Stimulated activated naive CD8-positive, alpha-beta T cell treated with anti-CD3 and anti-CD28 coated beads, Interleukin-15, Interleukin-2, amounts not matched to agents 100 ng/mL and 50 ng/mL, for 24 hours (primary cell): ENCODE measurements at regions not wholly inside any gene's neighbourhood (a gene's known extent, or its start where the extent isn't known, plus 50 kb on each side); places are given as distances from the start of the nearest gene placed in this dataset.
A peak's percentile ranks its signal among the peaks of the same experiment; 100 is the strongest.

Source experiments
- H3K27ac Mint-ChIP-seq: one replicate; pipeline ENCODE4 v1.8.0; 2021; ENCODE audit warnings: mild to moderate bottlenecking, mixed read lengths
- H3K27me3 Mint-ChIP-seq: one replicate; pipeline ENCODE4 v1.8.0; 2021; ENCODE audit warnings: mixed read lengths
- H3K36me3 Mint-ChIP-seq: one replicate; pipeline ENCODE4 v1.8.0; 2021; ENCODE audit warnings: low read depth, mixed read lengths
- H3K4me1 Mint-ChIP-seq: one replicate; pipeline ENCODE4 v1.8.0; 2021; ENCODE audit warnings: low read depth, mixed read lengths
- H3K4me3 Mint-ChIP-seq: one replicate; pipeline ENCODE4 v1.8.0; 2021; ENCODE audit warnings: mild to moderate bottlenecking, mixed read lengths
- H3K9me3 Mint-ChIP-seq: one replicate; pipeline ENCODE4 v1.8.0; 2021; ENCODE audit warnings: mixed read lengths

DNA sequence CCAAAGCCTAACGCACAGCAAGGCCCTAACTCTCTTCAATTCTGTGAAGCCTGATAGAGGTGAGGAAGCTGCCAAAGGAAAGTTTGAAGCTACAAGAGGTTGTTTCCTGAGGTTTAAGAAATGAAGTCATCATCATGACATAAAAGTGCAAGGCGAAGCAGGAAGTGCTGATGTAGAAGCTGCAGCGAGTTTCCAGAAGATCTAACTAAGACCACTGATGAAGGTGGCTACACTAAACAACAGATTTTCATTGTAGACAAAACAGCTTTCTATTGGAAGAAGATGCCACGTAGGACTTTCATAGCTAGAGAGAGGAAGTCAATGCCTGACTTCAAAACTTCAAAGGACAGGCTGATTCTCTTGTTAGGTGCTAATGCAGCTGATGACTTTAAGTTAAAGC is 385.6 kb upstream of the OR4E1 start:
- H3K36me3 Mint-ChIP-seq: no peaks in the 10 kb centered on the region
- no peak overlapping the region for H3K27ac Mint-ChIP-seq
- no peak overlapping the region for H3K4me3 Mint-ChIP-seq
- peaks cover 3% of the 10 kb centered on the region for H3K27me3 Mint-ChIP-seq
- peaks cover 7% of the 10 kb centered on the region for H3K4me1 Mint-ChIP-seq
- peaks cover 7% of the 10 kb centered on the region for H3K9me3 Mint-ChIP-seq

DNA sequence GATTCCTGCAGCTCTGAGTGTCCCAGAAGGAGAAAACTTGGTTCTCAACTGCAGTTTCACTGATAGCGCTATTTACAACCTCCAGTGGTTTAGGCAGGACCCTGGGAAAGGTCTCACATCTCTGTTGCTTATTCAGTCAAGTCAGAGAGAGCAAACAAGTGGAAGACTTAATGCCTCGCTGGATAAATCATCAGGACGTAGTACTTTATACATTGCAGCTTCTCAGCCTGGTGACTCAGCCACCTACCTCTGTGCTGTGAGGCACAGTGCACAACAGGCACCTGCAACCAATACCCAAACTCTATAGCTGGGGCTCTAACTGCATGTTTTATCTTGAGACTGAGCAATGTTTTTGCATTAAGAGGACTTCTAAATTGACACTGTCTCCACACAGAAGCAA is 379.2 kb upstream of the OR4E1 start:
- Mint-ChIP-seq H3K4me3 (peak overlapping the region; percentile 75), H3K4me1 (peaks cover 41% of the 10 kb centered on the region), H3K36me3 (no peaks in the 10 kb centered on the region), H3K27ac (peak overlapping the region; percentile 40), H3K9me3 (no peaks in the 10 kb centered on the region), H3K27me3 (peaks cover 3% of the 10 kb centered on the region)

DNA sequence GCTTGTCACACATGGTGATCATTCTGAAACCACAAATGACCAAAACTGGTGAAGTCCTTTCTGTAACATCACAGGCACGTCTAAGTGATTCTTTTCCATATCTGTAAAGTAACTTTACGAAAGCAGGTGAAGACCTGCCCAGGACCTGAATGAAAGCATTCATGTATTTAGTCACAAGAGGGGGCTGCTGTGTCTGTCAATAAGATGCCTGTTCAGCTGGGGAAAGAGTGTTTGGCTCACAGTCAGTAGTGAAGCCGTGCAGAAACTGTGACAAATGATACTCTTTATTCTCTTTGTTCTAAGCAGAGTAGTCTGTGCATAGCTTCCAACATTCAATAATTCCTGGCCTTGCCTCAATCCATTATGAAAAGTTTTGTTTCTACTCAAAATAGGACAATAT is 373.5 kb upstream of the OR4E1 start:
- H3K27ac Mint-ChIP-seq: peak overlapping the region; percentile 72
- H3K4me3 Mint-ChIP-seq: peak overlapping the region; percentile 56
- no peaks in the 10 kb centered on the region for H3K27me3 Mint-ChIP-seq
- no peaks in the 10 kb centered on the region for H3K9me3 Mint-ChIP-seq
- H3K4me1 Mint-ChIP-seq: peaks cover 45% of the 10 kb centered on the region
- no peaks in the 10 kb centered on the region for H3K36me3 Mint-ChIP-seq

DNA sequence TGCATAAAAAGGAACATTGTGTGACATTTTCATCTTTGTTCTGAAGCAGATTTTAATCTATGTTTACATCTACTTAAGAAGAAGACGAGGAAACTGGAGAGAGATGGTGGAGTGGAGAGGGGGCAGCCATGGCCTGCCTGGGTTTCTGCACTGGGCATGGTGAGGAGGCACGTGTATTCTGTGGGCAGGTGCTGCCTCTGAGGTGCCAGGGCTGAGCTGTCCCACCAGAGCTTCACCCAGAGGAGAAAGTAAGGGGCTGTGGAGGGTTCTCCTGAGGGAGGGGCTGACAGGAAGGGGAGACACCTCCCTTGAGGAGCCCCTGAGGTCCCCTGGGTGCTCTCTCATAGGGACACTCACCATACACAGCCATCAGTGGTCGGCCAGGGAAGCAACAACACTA is 372.4 kb upstream of the OR4E1 start:
- no peaks in the 10 kb centered on the region for H3K9me3 Mint-ChIP-seq
- H3K36me3 Mint-ChIP-seq: no peaks in the 10 kb centered on the region
- H3K4me1 Mint-ChIP-seq: peaks cover 46% of the 10 kb centered on the region
- H3K27me3 Mint-ChIP-seq: no peaks in the 10 kb centered on the region
- H3K27ac Mint-ChIP-seq: peak overlapping the region; percentile 42
- peak overlapping the region; percentile 28 for H3K4me3 Mint-ChIP-seq

DNA sequence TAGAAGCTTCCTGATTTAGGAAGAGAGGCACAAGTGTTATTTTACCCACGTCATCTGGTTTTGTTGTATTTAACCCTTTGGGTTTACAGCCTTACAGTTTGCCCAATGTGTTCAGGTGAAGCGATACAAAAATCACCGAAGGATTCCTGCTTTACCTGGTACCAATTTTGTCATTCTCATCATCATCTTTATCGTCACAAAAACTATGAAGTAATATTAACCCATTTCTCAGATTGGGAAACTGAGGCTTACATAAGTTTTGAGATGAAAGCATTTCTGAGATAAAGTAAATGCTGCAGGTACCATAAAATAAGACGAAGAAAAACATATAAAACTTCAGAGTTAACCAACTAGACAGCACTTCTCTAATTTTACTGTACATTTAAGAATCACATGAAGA is 370.6 kb upstream of the OR4E1 start:
- Mint-ChIP-seq H3K27me3 (no peaks in the 10 kb centered on the region), H3K27ac (no peak overlapping the region), H3K4me1 (peaks cover 40% of the 10 kb centered on the region), H3K36me3 (no peaks in the 10 kb centered on the region), H3K9me3 (no peaks in the 10 kb centered on the region), H3K4me3 (no peak overlapping the region)

DNA sequence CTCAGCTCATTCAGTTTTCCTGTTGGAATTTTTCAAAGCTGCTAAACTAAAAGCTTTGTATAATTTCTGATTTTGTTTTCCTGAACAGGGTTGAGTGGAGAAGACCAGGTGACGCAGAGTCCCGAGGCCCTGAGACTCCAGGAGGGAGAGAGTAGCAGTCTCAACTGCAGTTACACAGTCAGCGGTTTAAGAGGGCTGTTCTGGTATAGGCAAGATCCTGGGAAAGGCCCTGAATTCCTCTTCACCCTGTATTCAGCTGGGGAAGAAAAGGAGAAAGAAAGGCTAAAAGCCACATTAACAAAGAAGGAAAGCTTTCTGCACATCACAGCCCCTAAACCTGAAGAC is 367.1 kb upstream of the OR4E1 start:
- Mint-ChIP-seq H3K36me3 (no peaks in the 10 kb centered on the region), H3K9me3 (no peaks in the 10 kb centered on the region), H3K27me3 (no peaks in the 10 kb centered on the region), H3K4me1 (peaks cover 13% of the 10 kb centered on the region), H3K27ac (peak overlapping the region; percentile 68), H3K4me3 (peak overlapping the region; percentile 74)

DNA sequence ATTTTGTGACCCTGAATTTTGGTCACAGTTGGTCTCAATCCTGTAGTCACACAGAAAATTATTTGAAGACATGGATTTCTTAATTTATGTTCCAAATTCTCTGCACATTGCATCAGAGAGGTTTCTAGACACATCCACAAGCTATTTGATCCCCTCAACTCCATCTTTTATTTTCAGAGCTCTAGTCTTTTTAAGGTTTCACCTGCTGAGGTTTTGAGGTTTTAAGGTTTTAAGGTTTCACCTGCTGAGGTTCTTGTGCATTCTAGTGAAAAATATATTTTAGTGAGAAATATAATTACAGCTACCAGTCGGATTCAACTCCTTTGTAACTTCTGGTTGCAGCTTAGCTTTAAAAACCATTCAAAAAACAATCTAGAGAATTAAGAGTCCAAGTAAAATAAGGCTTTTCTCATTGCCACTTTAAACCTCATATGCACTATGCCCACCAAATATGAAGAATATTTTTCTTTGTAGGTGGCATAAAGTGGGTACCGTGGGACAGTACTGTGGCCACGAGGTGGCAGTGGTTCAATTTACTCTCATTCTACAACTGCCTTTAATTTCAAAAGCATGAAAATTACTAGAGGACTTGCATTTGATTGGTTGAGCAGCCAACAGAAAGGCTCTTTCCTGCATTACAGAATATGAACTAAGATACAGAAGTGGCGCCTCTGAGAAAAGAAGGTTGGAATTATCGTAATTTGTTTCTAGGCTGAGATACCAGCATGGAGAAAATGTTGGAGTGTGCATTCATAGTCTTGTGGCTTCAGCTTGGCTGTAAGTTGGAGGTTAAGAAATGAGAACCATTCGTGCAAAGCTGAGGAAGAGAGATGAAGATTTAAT is 366.5 kb upstream of the OR4E1 start:
- Mint-ChIP-seq H3K4me3 (peak overlapping the region; percentile 74), H3K27ac (peak overlapping the region; percentile 68), H3K36me3 (no peaks in the 10 kb centered on the region), H3K27me3 (no peaks in the 10 kb centered on the region), H3K4me1 (peaks cover 13% of the 10 kb centered on the region), H3K9me3 (no peaks in the 10 kb centered on the region)

DNA sequence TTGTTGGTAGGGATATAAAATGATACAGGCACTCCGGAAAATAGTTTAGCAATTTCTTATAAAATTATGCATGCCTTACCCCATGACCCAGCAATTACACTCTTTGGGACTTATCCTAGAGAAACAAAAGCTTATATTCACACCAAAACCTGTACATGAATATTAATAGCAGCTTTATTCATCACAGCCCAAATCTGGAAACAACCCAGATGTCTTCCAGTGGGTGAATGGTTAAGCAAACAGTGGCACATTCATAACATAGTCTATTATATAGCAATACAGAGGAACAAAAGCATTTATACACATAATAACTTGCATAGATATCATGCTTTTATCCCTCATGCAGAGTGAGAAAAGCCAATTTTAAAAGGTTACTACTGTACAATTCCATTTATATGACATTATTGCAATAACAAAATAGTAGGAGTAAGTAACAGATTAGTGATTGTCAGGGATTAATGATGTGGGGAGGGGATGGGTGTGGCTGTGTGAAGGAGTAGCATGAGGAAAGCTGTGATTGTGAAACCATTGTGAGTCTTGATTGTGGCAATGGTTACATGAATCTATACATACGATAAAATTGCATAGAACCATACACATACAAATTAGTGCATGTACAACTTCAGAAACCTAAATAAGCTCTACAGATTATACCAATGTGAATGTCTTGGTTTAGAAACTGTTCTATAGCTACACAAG is 363.1 kb upstream of the OR4E1 start:
- Mint-ChIP-seq H3K9me3 (no peaks in the 10 kb centered on the region), H3K27ac (no peak overlapping the region), H3K36me3 (no peaks in the 10 kb centered on the region), H3K27me3 (no peaks in the 10 kb centered on the region), H3K4me1 (peaks cover 5% of the 10 kb centered on the region), H3K4me3 (no peak overlapping the region)

DNA sequence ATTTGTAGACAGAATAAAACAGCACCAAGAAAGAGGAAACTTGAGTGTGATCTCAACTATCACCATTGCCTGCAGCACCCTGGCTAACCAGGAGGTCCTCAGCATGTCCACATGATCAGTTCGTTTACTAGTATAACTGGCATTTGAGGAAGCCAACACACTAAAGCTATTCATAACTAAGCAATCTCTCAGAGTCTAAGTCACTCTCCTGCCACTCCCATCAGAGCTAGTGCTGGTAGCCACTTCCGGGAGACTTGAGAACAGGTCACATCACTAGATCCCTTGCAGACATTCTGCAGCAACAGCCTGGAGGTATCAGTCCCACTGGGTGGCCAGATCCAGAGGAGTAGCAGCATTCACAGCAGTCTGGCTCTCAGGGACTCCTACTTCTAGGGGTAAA is 352.9 kb upstream of the OR4E1 start:
- Mint-ChIP-seq H3K27ac (no peak overlapping the region), H3K4me3 (no peak overlapping the region)

DNA sequence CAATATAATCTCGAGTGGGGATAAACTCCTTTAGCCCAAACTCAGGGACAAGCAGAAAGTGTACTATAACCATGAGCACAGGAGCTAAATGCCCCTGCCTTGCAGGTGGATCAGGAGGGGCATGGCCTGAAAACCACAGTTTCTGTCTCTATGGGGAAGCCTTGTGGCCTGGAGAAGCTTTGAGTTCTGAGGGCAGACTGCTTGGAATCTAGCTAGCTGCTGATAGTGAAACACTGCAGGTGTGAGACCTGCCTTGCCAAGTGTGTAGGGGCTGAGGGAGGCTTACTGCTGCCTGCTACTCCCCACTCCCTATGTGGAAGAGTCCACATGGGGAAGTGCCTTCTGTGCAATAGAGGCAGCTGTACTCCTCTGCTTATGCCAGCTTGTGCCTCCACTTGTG is 352.3 kb upstream of the OR4E1 start:
- H3K4me3 Mint-ChIP-seq: no peak overlapping the region
- no peaks in the 10 kb centered on the region for H3K4me1 Mint-ChIP-seq
- H3K27me3 Mint-ChIP-seq: peaks cover 4% of the 10 kb centered on the region
- no peak overlapping the region for H3K27ac Mint-ChIP-seq
- no peaks in the 10 kb centered on the region for H3K9me3 Mint-ChIP-seq
- H3K36me3 Mint-ChIP-seq: no peaks in the 10 kb centered on the region

More for the DNA sequence above, 352.9 kb upstream of the OR4E1 start:
- H3K9me3 Mint-ChIP-seq: no peaks in the 10 kb centered on the region
- no peaks in the 10 kb centered on the region for H3K4me1 Mint-ChIP-seq
- H3K36me3 Mint-ChIP-seq: no peaks in the 10 kb centered on the region
- H3K27me3 Mint-ChIP-seq: peaks cover 4% of the 10 kb centered on the region

DNA sequence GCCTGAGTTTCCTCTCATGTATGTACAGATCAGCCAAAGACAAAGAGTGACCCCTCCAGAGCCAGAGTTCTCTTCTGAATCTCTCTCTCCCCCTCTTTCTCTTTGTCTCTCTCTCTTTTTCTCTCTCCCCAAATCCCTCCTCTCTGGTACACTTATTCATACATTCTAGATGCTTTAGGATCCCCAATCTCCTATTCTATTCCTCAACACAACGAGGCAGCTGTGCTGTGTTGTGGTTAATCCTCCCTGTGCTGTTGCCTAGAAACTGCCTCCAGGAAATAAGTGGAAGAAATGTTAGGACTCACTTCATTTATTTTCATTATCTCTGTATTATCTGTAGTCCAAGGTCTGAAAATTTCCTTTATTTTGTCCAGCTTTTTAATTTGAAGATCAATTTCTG is 350.5 kb upstream of the OR4E1 start:
- H3K36me3 Mint-ChIP-seq: no peaks in the 10 kb centered on the region
- H3K9me3 Mint-ChIP-seq: no peaks in the 10 kb centered on the region
- no peaks in the 10 kb centered on the region for H3K4me1 Mint-ChIP-seq
- H3K27ac Mint-ChIP-seq: no peak overlapping the region
- H3K4me3 Mint-ChIP-seq: no peak overlapping the region
- peaks cover 4% of the 10 kb centered on the region for H3K27me3 Mint-ChIP-seq

DNA sequence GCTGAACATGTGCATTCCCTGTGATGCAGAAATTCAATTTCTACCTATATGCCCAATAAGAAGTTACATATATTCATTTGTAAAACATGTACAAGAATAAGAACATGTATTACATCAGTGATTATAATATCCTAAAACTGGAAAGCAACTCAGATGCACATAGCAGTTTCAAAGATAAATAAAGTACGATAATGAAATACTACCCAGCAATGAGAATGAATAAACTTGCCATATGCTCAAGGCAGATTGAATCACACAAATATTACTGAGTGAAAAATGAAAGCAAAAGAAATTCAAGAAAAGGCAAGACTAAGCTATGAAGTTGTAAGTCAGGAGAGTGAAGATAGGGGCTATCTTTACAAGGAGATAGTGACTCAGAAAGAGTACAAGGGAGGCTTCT is 345.3 kb upstream of the OR4E1 start:
- Mint-ChIP-seq H3K27me3 (no peaks in the 10 kb centered on the region), H3K4me1 (no peaks in the 10 kb centered on the region), H3K9me3 (no peaks in the 10 kb centered on the region), H3K27ac (no peak overlapping the region), H3K36me3 (no peaks in the 10 kb centered on the region), H3K4me3 (no peak overlapping the region)

DNA sequence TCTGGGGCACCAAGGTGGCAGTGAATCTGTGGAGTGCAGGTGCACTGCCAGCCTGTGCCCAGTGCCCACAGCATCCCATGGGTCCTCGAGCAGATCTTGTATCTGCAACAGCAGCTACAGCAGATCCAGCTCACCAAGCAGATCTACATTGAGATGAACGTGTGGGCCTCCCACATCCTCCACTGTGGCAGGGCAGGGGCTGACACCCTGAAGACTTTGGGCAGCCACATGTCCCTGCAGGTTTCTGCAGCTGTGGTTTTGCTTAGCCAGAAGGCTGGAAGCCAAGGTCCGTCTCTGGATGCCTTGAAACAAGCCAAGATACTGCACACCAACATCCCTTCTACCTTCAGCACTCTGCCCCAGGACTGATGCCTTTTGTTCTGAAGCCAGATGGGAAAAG is 338.8 kb upstream of the OR4E1 start:
- Mint-ChIP-seq H3K27ac (no peak overlapping the region), H3K9me3 (no peaks in the 10 kb centered on the region), H3K27me3 (no peaks in the 10 kb centered on the region), H3K36me3 (no peaks in the 10 kb centered on the region), H3K4me3 (no peak overlapping the region), H3K4me1 (peaks cover 3% of the 10 kb centered on the region)

DNA sequence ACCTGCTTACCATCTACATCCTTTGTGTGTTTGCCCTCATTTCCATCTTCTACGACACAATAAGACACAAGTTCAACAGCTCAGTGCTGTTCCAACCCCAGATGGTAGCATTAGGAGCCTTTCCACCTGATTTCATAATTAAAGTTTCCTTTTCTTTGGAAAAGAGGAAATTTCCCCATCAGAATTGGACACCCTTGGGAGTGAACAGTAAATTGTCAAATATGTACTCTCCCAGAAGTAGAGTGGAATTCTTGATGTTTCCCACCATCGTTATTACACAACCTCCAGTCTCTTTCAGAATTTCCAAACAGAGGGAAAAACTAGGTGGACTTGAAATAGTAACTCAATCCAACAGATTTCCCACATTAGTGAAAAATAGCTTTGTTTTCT is 337.6 kb upstream of the OR4E1 start:
- no peak overlapping the region for H3K27ac Mint-ChIP-seq

DNA sequence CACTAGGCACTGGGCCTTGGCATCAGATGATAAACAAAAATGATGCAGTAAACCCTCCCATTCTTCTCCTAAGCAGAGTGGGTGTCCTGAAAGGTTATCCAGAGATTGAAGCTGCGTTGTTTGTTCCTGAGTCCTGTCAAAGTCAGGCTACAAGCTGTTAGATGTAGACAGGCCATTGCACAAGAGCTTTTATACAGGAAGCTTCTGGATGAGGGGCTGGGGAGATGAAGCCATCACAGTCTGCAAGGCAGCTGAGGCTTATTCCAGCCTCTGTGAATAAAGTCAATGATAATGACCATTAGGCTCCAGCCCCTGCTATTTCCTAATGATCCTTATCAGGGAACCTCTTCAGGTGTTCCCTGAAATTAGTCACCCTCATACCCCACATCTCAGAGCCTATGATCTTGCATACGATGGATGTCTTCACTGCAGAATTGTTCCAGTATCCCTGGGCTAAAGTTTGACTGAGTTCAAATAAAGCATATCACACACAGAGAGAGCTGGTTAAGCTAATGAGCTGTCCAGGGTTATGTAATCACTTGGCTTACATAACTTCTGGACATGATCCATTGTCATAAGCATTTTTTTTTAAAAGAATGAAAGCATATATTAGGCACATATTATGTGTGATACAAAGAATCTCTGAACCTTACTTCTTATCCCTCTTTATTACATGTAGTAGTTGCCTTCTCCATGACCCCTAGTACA is 337.1 kb upstream of the OR4E1 start:
- no peaks in the 10 kb centered on the region for H3K27me3 Mint-ChIP-seq
- H3K27ac Mint-ChIP-seq: no peak overlapping the region
- no peaks in the 10 kb centered on the region for H3K9me3 Mint-ChIP-seq
- peaks cover 14% of the 10 kb centered on the region for H3K4me1 Mint-ChIP-seq
- H3K4me3 Mint-ChIP-seq: no peak overlapping the region
- H3K36me3 Mint-ChIP-seq: no peaks in the 10 kb centered on the region

More for the DNA sequence above, 337.6 kb upstream of the OR4E1 start:
- Mint-ChIP-seq H3K27me3 (no peaks in the 10 kb centered on the region), H3K4me3 (no peak overlapping the region), H3K9me3 (no peaks in the 10 kb centered on the region), H3K4me1 (peaks cover 14% of the 10 kb centered on the region), H3K36me3 (no peaks in the 10 kb centered on the region)
